DMS53 (cell line): ENCODE measurements at regions not wholly inside any gene's neighbourhood (a gene's known extent, or its start where the extent isn't known, plus 50 kb on each side); places are given as distances from the start of the nearest gene placed in this dataset.
A peak's percentile ranks its signal among the peaks of the same experiment; 100 is the strongest.

Experiments
- DNase-seq: peaks from one replicate; lab custom pipeline; 2025; lab: John Stamatoyannopoulos, UW

DNA sequence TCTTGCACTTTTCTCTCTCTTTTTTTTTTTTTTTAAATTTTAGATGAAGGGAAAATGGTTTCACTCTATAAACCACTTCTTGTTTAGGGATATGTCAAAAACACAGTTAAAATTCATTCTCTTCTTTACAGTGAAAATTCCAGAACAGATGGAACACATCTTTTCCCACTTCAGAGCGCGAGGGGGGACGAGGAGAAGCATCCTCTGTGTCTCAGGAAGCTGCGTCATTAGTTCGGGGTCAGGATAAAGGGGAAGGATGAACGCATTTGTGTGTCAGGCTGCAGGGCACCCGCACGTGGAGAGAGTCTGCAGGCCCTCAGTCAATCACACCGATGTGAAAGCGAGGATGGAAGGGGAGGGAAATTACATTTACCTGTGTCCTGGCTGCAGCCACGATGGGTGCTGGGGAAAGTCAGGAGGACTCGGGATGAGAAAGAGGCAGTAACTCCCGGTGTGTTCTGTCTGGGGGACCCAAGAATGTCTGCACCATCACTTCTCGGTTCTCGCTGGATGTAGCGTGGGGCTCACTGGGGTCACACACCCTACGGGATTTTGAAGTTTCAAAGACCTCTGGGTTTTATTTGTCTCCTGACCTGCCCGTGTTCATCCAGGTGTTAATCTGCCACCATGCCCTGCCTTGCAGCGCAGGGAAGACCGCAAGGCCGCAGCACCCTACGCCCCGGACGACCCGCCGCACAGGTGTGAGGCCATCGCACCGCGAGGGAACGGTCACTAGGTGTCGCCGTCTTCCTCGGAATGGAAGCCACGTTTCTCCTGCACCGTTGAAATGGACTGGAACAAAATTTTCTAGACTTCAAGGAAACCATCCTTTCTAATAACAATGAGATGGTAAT, 66.7 kb upstream of the PITRM1 start:
- peak; percentile 87 for DNase-seq

DNA sequence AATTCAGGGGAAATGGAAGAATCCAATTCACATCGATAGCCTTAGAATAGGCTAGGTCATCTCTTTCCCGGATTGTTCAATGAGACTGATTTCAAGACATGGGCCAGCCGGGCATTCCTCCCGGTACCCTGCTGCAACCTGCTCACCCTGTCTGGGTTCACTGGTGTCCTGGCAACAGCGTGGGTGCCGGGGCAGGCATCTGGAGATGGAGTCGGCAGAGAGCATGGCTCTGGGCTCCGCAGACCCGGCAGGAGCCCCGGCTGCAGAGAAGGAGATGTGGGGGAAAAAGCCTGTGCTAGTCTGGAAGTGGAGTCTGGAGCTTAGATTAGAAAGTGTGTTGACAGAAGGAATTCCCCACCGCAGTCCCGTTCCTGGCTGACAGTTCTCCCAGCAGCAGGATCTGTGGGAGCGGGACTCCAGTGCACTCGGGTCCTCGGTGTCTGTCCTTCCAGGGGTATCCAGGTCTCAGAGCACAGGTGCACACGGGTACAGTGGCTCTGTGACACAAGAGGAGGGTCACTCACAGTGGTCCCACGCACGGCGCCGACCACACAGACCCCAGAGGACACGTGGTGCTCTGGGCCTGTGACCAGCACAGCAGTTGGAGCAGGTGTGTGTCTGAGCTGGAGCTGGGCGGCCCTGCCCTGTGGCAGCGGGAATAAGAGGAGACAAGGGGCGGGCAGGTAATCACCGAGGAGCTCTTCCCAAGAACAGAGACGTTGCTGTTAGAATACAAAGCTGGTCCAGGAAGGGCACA, 65.7 kb upstream of the PITRM1 start:
- DNase-seq: no peak

DNA sequence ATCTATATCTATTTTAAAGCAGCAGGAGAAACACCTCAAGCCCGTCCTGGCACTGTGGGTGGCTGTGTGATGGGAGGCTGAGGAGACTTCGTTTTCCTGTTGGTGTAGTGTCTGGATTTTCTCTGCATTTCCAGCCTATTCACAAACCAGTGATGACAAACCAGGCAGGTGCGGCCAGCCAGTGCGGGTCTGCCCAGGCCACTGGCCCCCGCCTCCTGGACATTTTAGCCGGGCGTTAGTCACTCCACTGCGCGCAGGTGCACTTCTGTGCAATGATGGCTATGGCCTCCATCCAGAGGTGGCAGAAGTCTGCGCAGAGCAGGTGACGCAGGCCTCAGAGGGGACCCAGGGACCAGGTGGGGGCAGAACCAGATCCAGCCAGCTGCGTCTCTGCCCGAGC, 64.9 kb upstream of the PITRM1 start:
- no peak for DNase-seq

DNA sequence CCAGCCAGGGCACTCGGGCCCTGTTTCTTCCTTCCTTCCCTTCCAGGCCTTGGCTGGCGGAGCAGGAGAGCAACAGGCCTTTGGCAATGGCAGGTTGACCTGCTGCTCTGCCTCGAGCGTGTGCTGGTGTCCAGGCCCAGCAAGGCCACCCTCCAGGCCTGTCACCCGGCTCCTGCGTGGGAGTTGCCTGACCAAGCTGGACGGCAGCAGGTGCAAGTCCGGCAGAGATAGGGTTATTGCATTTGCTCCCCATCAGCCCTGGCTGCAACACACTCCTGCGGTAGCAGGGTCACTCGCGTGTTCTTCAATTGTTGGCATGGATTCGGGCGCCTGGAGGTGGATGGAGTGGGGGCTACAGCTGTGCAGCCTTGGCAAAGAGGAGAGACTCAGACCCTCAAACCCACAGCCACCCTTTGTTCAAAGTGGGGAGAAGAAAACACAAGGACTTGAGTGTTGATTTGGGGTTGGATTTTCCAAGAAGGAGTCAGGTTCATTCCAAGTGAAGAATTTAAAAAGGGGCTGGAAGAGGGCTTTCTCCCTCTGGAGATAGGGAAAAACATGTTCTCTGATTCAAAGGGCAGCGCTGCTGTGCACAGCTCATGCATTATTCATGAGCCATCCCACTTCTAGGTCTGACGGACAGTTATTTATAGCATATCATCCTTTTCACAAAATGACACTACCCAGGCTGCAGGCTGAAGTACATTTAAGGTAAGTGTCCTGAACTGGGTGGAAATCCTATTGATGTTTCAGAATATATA, 64.2 kb upstream of the PITRM1 start:
- no peak for DNase-seq

DNA sequence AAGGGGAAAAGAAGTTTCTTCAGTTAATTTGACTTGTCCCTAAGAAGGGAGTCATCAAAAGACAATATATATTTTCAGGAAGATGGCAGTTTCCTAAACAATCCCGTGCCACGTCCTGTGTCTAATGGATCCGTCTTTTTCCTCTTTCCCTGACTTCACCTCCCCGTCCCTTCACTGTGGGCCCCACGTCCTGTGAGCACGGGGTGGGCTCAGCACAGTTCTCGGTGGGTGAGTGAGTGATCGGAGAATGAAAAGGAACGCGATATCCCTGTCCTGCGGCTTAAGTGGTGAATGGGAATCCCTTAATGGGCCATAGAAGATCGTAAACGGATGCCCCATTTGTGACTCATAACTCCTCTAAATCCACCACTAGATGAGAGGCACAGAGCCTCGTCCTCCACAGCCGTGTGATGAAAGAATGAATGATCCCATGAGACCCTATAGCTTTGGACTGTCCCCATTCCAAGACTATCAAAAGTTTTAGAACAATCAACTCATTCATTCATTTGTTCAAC, 63.5 kb upstream of the PITRM1 start:
- no peak for DNase-seq

DNA sequence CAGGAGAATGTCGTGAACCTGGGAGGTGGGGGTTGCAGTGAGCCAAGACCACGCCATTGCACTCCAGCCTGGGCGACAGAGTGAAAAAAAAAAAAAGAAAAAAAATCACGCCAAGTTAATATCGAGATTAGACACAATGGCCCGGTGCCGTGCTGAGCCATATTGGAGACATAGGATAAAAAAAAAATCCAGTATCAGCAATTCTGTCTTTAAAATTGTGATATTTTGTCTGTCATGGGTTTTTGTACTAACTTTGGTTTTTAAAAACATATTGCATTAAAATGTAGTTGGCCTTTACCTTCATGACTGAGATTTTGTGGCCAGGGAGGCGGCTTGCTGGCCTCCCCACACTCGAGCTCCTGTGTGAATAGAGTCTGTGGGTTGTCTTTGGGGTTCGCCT, 62.8 kb upstream of the PITRM1 start:
- DNase-seq: no peak

DNA sequence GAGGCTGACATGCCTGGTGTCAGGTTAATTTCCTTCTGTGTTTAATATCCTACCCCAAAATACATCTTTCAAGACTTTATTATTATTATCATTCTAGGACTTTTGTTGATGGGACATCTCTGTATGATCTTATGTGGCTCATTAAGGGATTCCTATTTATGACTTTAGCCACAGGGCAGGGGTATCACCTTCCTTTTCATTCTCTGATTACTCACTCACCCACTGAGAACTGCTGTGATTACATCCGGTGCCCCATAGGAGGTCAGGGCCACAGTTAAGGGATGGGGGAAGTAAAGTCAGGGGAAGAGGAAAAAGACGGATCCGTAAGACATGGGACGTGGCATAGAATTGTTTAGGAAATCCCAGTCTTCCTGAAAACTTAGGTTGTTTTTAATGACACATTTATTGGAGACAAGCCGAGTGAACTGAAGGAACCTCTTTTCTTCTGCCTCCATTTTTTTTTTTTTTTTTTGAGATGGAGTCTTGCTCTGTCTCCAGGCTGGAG, 61.0 kb upstream of the PITRM1 start:
- DNase-seq: no peak

DNA sequence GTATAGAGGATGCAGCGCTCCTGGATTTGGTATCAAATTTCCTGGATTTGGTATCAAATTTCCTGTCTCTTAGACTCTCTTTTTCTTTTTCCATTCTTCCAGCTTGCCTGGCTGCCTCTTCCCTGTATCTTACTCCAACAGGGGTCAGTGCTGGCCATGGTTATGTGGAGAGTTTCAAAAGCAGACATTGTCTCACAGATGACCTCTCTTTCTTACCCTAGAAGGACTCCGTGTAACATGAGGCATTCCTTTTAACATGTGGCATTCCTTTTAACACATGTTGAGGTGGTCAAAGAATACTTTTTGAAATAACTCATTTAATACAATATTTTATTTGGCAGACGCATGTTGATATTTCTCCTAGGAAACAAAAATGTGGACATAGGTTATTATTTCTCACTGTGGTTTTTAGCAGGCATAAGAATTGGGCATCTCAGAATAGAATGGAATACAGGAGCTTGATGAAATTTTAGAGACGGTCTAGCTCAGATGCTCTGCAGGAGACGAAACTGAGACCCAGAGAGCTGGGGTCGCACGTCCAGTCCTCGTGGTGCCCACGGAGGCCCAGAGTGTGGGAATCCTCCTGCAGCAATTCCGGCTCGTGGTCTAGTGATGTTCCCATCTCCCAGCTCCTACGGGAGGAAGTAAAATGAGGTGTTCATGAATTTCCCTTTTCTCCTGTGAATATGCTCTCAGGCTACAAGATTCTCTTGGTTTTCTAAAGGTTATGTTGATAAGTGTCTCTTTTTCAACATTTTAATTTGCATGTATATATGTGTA, 59.6 kb upstream of the PITRM1 start:
- no peak for DNase-seq

DNA sequence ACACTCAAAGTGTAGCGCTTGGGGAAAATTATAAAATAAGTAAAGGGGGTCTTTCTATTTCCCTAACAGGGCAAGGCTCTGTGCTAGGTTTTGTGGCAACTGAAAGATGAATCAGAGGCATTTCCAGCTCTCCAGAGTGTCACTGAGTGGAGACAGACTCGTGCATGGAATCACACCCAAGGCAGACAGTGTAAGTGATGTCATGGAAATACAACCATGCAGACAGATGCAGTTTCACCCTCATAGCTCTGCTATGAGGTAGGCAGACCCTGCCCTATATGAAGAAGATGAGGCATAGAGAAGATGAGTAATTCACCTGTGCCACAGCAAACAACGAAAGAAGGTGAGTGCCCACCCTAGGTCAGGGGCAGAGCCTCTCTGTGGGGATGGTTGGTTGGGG, 57.2 kb upstream of the PITRM1 start:
- DNase-seq: no peak

DNA sequence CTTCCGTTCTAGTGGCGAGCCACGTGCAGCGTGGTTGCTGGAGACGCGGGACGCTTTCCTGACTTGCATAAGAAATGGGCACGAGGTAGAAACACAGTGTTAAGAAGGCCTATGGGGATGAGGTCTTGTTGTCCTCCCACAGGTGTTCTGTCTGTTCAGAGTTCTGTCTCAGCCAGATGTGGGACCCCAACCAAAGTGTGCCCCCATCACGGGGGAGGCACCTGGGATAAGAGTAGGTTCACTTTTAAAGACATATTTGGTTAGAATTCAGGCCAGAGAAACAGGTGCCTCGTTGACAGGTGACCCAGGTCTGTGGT, 56.0 kb upstream of the PITRM1 start:
- DNase-seq: no peak

DNA sequence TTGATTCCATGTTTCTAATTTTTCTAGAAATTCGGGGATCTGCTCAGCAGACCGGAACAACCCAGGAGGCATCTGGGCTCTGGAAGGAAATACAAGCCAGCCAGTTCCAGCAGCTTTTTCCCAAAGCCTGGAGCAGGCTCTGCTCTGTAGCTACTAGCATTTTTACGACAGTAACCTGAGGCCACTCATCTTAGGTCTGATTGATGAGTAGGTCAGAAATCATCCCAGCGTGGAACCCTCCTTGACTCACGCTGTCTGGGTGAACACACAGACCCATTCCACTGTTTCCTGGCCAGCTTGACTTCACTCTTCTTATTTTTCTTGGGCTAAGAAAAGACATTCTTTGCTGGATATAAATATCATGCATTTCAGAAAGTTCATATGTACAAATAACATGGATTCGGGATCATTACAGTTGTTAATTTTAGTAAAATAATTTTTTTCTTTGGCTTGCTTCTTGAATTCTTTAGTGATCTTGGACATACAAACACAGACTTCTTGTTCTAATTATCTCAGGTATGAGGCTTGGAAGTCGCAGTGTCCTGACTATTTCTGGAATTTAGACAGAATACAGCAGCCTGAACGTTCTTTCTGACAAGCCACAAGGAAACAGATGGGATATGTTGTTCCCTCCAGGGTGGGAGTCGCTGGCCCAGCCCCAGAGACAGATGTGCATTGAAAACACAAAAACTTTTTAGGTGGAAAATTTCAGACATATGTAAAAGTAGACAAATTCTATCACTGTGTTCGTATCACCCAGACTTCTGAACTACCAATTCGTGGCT, 54.6 kb upstream of the PITRM1 start:
- DNase-seq: no peak

DNA sequence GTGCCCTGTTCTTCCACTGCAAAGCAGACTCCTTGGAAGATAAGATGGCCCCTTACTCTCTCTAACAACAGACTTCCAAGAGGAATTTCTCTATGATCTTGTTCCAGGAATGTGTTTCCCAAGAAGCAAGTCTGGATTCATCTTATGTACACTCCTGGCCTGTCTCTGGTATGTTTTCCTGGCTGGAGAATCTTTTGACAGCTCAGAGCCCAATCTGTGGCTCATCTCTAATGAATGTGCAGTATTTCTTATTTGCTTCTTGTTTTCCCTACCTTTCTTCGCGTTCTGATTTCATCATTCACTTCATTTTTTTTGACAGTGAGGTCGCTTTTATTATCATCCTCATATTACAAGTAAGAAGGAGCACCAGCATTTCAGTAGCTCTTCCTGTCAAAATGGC, 53.0 kb upstream of the PITRM1 start:
- no peak for DNase-seq

DNA sequence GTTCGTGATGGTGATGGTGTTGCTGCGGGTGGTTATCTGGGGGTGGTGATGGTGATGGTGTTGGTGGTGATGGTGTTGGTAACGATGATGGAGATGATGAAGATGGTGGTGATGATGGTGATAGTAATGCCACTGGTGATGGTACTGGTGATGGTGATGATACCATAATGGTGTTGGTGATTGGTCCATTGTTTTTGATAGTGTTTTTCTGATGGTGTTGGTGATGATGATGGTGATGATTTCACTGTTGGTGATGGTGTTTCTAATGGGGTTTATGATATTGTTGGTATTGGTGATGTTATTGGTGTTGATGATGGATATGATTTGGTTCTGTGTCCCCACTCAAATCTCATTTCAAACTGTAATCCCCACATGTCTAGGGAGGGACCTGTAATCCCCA, 51.7 kb upstream of the PITRM1 start:
- no peak for DNase-seq

DNA sequence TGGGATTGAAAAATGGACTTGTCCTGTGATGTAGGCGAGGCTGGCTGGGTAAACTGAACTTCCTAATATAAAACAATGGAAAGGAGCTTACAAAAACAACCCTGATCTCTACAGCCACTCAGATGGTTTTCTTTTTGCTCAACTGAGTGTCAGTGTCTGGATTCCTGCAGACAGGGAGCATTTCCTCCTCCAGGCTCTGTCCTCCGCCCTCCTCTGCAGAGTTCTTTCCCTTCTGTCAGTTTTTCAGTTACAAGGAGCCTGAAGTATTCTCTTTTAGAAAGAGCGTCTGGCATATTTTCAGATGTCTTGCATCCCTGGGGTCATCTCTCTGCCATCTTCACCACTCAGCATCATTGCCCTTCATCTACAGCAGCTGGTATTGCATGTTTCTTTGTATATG, 50.0 kb upstream of the PITRM1 start:
- DNase-seq: no peak
